ENCODE measurements at regions not wholly inside any gene's neighbourhood (a gene's known extent, or its start where the extent isn't known, plus 50 kb on each side); places are given as distances from the start of the nearest gene placed in this dataset.

DNA sequence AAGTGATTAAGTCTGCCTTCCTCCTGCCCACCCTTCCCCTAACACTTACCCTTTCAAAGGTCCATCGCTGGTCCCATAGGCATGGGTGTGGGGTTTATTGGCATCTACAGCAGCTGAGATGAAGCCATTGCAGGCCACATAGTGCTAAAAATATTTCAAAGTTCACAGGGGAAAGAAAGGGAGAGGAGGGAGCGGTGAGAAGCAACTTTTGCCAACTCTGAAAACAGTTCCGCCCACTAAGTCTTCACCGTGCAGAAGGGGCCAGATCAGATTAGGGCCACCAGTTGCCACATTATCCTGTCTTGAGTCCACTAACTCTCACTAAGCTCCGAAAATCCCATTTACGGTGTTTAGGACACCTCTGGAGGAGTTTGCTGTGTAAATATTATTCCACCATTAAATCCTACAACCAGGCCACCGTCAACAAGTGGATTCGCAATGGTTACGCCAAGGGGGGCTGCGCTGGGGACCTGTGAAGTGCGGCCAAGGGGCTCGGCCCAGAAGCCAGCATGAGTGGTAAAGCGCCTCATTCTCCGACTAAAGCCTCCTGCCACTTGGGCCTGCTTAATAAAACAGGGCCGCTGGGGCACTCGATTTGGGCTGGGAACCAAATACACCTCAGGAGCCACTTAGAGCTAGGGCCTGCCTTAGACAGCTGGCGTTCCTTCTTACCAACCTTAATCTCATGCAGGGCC lies 534.9 kb downstream of the MIAT start:
- DNase-seq (ENCODE audit: low spot score) (no peak), ATAC-seq (no peak)

DNA sequence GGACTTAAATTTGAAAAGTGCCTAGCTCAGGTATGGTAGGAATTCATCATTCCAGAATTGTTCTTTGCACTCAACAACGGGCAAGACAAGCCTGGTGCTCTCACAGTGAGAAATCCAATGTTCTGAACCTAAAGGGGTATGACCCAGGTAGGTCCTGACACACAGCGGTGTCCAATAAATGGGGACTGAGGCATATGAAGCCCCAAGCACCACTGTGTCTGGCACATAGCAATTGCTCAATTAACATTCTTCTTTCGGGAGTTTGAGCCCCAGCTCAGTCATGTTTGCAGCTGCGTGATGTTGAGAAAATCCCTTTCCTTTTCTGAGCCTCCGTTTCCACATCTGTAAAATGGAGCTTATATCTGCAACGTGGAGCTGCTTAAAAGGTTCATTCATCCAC lies 535.8 kb downstream of the MIAT start:
- DNase-seq (ENCODE audit: low spot score) (no peak), ATAC-seq (no peak)

DNA sequence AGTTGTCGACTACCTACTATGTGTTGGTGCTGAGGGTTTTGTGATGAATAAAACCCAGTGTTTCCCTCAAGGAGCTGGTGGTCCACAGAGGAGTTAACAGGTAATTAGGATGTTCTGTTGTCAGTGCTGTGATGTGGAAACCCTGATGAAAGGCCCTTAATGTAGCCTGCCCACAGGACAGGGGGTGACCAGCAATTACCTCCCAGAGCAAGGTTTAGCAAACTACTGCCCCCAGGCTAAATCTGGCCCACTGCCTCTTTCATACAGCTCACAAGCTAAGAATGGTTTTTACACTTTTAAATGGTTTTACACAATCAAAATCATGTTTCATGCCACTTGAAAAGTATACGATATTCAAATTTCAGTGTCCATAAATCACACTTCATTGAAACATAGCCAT lies 536.2 kb downstream of the MIAT start:
- no peak for DNase-seq (ENCODE audit: low spot score)
- no peak for ATAC-seq

GRCh38 chr22:27194096-27194748 lies 536.8 kb downstream of the MIAT start:
- DNase-seq (ENCODE audit: low spot score) (no peak), ATAC-seq (no peak)

DNA sequence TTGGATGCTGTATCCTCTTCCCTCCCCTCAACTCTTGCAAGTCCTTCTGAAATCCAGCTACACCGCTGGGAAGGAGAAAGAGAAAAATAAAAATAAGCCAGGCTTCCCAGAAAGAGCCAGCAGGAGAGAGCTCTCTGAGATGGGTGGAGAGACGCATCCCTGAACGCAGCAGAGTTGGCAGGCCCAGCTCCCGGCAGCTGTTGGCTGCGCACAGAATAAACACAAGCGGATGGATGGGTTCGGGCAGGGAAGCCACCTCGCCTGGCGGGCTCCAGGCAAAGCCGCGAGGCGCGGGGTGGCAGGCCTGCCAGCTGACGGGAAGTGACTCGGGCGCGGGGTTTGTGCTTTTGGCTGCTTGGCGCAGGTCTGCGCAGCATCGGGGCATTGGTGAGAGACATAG lies 537.7 kb downstream of the MIAT start:
- ATAC-seq (no peak), DNase-seq (ENCODE audit: low spot score) (no peak)

DNA sequence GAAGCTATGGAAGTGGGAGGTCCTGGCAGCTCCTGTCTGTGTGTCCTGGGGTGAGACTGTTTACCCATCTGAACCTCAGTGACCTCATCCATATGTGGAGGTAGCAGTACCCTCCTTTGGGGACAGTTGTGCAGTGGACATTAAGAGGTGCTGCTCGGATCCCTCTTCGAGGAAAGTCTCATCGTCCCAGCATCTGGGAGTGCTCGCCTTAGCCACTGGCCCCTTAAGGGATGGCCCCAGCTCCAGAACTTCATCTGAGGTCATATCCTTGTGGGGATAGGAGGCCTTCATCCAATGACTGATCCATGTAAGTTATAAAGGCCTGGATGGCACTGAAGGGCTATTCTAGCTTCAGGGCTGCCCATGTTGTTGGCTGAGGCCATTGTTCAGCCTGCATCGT lies 538.1 kb downstream of the MIAT start:
- no peak for ATAC-seq
- DNase-seq (ENCODE audit: low spot score): no peak

DNA sequence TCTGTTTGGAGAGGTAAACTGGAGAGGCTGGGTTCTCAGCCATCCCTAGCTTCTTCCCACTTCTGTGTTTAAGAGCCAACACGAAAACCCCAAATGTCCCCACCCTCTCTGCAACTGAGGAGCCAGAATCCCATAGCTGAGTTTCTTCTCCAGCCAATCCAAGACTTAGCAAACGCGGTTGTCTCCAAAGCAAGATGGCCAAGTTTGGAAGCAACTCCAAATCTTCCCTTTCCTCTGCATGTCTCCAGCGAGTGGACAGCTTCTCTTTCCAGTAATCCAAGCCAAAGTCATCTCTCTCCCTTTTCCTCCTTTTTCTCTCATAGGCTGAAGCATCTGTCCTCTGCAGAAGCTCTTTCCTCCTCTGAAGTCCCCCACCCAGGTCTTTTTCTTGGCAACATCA lies 539.2 kb downstream of the MIAT start:
- DNase-seq (ENCODE audit: low spot score) (no peak), ATAC-seq (no peak)

DNA sequence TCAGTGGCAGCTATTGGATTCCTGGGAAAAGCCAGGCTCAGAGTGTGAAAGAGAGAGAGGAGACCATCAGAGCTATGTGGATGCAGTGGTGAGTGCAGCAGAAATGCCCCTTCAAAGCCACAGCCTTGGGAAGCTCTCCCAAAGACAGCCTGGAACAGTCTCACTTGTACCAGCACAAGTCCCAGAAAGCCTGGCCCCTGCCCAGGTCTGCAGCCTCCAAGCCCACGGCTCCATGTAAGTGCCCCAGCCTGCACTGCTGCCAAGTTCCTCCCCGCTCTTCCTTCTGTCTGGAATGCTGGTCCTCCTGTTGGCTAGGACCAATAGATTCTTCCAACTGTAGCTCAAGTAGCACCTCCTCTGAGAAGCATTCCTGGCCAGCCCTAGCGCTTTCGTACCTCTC lies 539.7 kb downstream of the MIAT start:
- DNase-seq (ENCODE audit: low spot score) (no peak), ATAC-seq (no peak)

DNA sequence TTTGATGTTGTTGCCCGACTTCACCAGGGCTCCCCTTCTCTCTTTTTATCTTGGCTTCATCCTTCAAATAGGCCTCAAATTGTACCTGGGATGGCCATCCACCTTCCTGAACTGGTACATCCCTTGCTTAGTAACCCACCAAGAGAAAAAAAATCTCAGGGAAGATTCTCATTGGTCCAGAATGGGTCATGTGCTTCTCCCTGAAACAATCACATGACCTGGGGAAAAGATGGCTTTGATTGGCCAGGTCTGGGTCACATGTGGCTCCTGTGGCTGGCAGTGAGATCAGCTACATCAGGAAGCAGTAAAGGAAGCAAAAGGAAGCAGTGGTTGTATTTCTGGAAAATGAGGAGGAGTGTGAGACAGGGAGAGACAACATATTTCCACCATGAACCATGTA lies 540.2 kb downstream of the MIAT start:
- DNase-seq (ENCODE audit: low spot score) (no peak), ATAC-seq (no peak)

GRCh38 chr22:27198518-27199035 lies 541.2 kb downstream of the MIAT start:
- DNase-seq (ENCODE audit: low spot score) (no peak), ATAC-seq (no peak)

- DNase-seq (ENCODE audit: low spot score) (no peak), ATAC-seq (no peak)
Observed at GRCh38 chr22:27199354-27199753, 542.0 kb downstream of the MIAT start.

DNA sequence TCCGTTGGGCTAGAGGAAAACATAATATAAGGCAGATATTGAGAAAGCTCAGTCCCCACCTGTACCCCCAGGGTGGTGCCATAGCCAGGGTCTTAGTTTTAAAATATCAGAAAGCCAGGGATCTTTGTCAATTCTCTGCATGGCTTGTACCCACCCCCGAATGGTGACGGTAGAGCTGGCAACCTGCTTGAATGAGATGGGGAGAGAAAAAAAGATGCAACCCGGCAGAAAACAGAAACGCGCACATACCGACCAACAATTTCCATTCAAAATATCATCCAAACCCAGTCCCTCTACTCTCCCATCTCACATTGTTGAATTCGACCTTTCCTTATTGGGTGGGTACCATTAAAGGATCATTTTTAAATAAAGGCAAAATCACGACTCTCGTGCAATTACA lies 543.9 kb downstream of the MIAT start:
- DNase-seq (ENCODE audit: low spot score) (no peak), ATAC-seq (no peak)

GRCh38 chr22:27201741-27202140 lies 544.4 kb downstream of the MIAT start:
- no peak for ATAC-seq
- DNase-seq (ENCODE audit: low spot score): no peak

GRCh38 chr22:27203276-27203660 lies 545.9 kb downstream of the MIAT start:
- DNase-seq (ENCODE audit: low spot score) (no peak), ATAC-seq (no peak)

DNA sequence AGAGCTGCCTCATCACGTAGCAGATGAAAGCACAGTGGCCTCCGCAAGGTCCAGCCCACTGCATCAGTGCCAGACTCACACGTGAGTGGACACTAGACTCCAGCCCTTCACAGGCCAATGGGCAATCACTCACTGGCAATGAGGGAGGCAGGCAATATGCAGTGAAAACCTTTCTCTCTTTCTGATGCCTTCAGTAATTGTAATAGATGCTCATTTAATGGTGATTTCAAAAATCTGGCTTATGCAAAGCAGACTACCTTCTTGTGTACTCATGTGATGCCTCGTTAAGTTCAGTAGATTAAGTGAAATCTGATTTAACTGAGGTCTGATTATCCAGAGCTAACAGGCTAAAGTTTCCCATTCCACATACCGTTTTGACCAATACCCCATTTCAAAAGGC lies 546.9 kb downstream of the MIAT start:
- ATAC-seq (no peak), DNase-seq (ENCODE audit: low spot score) (no peak)

- ATAC-seq (no peak), DNase-seq (ENCODE audit: low spot score) (no peak)
Observed at GRCh38 chr22:27204817-27205216, 547.4 kb downstream of the MIAT start.

DNA sequence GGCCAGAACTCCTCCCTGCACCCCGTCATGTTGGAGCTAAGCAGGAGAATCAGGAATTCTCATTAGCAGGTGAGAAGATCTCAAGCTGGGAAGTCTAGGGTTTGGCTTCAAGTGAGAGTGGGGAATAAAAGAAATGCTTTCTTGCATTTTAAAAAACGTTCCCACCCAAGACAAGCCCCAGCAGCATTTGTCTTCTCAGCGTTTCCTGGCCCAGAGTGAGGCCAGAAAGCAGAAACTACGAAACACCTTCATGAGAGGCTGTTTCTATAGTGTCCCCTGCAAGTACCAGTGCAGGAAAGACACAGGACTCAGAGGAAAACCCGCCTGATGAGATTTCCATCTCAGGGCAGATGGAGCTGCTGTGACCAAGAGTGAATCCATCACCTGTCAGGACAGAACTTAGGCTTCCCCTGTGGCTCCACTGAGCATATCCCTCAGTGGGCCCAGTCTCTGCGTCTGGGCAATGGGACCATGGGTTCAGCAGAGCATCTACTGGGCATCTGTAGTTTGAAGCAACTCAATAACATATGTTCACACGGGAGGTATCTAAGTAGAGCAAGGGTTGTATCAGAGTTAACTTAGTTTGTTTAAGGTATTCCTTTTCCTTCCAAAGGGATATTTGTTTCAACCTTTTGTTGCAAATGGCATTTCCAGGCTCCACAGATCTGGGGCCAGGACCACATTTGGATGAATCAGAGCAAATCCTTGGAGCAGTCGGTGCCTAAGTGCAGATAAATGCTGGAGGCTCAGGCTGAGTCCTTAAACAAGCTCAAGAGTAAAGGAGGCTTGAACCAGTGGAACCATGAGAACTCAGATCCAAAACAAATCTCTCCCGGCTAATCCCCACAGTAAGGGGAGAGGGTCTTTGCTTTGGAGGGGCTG lies 548.3 kb downstream of the MIAT start:
- ATAC-seq: no peak

GRCh38 chr22:27206374-27207133 lies 549.2 kb downstream of the MIAT start:
- no peak for DNase-seq (ENCODE audit: low spot score)
- ATAC-seq: no peak

More for the DNA sequence above, 548.3 kb downstream of the MIAT start:
- DNase-seq (ENCODE audit: low spot score): no peak

DNA sequence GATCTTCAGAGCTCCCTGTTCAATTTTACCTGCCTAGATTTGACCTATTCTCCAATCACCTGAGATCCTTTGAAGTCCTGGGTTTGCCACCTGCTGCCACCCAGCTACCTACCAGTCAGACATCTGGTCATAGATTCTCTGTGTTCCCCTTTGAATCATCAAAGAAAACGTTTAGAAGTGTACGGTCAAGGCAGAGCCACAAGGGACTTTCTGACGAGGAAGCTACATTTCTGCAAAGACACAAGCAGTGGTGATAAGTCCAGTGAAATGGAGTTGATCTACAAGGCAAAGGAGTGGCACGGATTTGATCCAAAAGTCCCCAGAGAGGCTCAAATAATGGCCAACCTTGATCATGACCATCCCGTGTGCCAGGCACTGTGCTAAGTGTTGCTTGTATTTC lies 549.9 kb downstream of the MIAT start:
- no peak for DNase-seq (ENCODE audit: low spot score)

GRCh38 chr22:27207907-27208306 lies 550.5 kb downstream of the MIAT start:
- no peak for ATAC-seq
- DNase-seq (ENCODE audit: low spot score): no peak

More for the DNA sequence above, 549.9 kb downstream of the MIAT start:
- no peak for ATAC-seq

All from left lobe of liver (tissue), 2 donors.